ENCODE measurements at regions not wholly inside any gene's neighbourhood (a gene's known extent, or its start where the extent isn't known, plus 50 kb on each side); places are given as distances from the start of the nearest gene placed in this dataset.

GRCh38 chr7:68200051-68200670 lies 1203.5 kb downstream of the TYW1 start:
- no peak for DNase-seq
- no peak overlapping the region for H3K4me3 ChIP-seq
- 69 to 79% (median 72%) methylated on average over 12 of the region's 12 CpGs for WGBS, 5 donors
- TF ChIP-seq POLR2AphosphoS5 (IDR thresholded peaks at IDR 0.05) (no peak), EP300 (IDR thresholded peaks at IDR 0.05) (no peak)
- H3K9me3 ChIP-seq, result peaks cover 0 to 13% (median 4%) of the 10 kb centered on the region in 4 donors
- intact Hi-C loops (cut with DNase I; ENCODE audit: low total_unique reads), result no loop called here
- H3K4me1 ChIP-seq, result no peaks in the 10 kb centered on the region
- no peaks in the 10 kb centered on the region for H3K36me3 ChIP-seq
- H3K27me3 ChIP-seq, result no peaks in the 10 kb centered on the region
- no peak overlapping the region for H3K27ac ChIP-seq

DNA sequence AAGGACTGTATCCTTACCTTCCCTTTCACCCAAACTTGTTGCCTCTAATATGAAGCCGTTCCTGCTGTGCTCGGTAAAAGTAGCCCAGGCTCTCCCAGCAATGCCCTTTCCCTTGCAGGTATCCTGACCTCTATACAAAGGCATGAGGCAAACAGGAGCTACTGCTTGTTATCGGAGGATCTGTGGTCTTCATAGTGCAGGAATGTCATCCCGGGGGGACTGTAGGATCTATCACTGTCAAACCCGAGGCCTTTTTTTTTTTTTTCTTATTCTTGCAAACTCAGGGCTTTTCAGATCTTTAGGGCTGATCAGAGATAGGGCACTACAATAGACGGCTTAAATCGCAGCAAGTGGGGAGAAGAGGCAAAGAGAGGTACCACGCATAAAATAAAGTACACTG lies 1206.6 kb downstream of the TYW1 start:
- intact Hi-C loops (cut with DNase I; ENCODE audit: low total_unique reads), result no loop called here
- 27 to 49% (median 37%) methylated on average over 8 of the region's 8 CpGs for WGBS, 5 donors
- H3K4me3 ChIP-seq, result no peak overlapping the region
- no peaks in the 10 kb centered on the region for H3K36me3 ChIP-seq
- no peak for DNase-seq
- no peaks in the 10 kb centered on the region for H3K4me1 ChIP-seq
- TF ChIP-seq, protein P1, sequence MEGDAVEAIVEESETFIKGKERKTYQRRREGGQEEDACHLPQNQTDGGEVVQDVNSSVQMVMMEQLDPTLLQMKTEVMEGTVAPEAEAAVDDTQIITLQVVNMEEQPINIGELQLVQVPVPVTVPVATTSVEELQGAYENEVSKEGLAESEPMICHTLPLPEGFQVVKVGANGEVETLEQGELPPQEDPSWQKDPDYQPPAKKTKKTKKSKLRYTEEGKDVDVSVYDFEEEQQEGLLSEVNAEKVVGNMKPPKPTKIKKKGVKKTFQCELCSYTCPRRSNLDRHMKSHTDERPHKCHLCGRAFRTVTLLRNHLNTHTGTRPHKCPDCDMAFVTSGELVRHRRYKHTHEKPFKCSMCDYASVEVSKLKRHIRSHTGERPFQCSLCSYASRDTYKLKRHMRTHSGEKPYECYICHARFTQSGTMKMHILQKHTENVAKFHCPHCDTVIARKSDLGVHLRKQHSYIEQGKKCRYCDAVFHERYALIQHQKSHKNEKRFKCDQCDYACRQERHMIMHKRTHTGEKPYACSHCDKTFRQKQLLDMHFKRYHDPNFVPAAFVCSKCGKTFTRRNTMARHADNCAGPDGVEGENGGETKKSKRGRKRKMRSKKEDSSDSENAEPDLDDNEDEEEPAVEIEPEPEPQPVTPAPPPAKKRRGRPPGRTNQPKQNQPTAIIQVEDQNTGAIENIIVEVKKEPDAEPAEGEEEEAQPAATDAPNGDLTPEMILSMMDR (IDR thresholded peaks at IDR 0.05), result no peak
- no peak for TF ChIP-seq EP300 (IDR thresholded peaks at IDR 0.05)
- TF ChIP-seq POLR2A (IDR thresholded peaks at IDR 0.05), result no peak
- TF ChIP-seq POLR2AphosphoS5 (IDR thresholded peaks at IDR 0.05), result no peak
- H3K27me3 ChIP-seq, result no peaks in the 10 kb centered on the region
- peaks cover 0 to 24% (median 9%) of the 10 kb centered on the region in 4 donors for H3K9me3 ChIP-seq
- H3K27ac ChIP-seq, result no peak overlapping the region

DNA sequence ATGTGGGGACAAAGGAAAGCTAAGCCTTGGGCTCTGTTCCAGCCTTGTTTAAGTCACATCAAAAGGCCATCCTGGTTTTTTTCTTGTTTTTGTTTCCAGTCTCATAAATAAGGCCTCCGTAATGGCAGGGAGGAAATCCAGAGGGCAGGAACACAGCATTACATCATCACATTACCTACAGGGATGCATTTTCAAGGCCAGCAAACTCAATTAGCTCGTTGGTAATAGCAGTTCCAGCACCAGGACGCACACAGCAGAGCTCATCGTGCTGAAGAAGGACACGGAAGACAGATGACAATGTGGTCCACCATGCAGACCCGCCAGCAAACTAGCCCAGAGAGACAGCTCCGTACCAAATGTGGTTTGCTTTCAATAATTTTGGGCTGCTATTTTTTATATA lies 1209.2 kb downstream of the TYW1 start:
- no peak for TF ChIP-seq POLR2A (IDR thresholded peaks at IDR 0.05)
- 53 to 84% (median 72%) methylated on average over 7 of the region's 7 CpGs for WGBS, 5 donors
- intact Hi-C loops (cut with DNase I; ENCODE audit: low total_unique reads), result no loop called here
- H3K4me1 ChIP-seq, result no peaks in the 10 kb centered on the region
- no peak overlapping the region for H3K4me3 ChIP-seq
- peaks cover 0 to 24% (median 9%) of the 10 kb centered on the region in 4 donors for H3K9me3 ChIP-seq
- peak in 1 of 2 donors; percentile 17 for DNase-seq
- H3K27me3 ChIP-seq, result no peaks in the 10 kb centered on the region
- H3K27ac ChIP-seq, result no peak overlapping the region
- no peaks in the 10 kb centered on the region for H3K36me3 ChIP-seq

- Histone ChIP-seq H3K4me3 (no peak overlapping the region), H3K9me3 (peaks cover 0 to 24% (median 9%) of the 10 kb centered on the region in 4 donors), H3K36me3 (no peaks in the 10 kb centered on the region), H3K4me1 (no peaks in the 10 kb centered on the region), H3K27ac (no peak overlapping the region), H3K27me3 (no peaks in the 10 kb centered on the region)
- no peak for DNase-seq
- no peak for TF ChIP-seq EP300 (IDR thresholded peaks at IDR 0.05)
- no peak for TF ChIP-seq POLR2AphosphoS5 (IDR thresholded peaks at IDR 0.05)
- TF ChIP-seq POLR2A (IDR thresholded peaks at IDR 0.05), result no peak
- TF ChIP-seq, protein P1 (IDR thresholded peaks at IDR 0.05), result no peak
- intact Hi-C loops (cut with DNase I; ENCODE audit: low total_unique reads), result no loop called here
- WGBS, 5 donors, result 84 to 93% (median 91%) methylated on average over 7 to 11 of the region's 11 CpGs
Measured at GRCh38 chr7:68206946-68207485, 1210.4 kb downstream of the TYW1 start.

GRCh38 chr7:68207676-68208075 lies 1211.0 kb downstream of the TYW1 start:
- WGBS, 5 donors, result 79 to 98% (median 95%) methylated on average over 8 of the region's 8 CpGs
- H3K4me3 ChIP-seq, result no peak overlapping the region
- intact Hi-C loops (cut with DNase I; ENCODE audit: low total_unique reads), result no loop called here
- DNase-seq, result no peak
- H3K9me3 ChIP-seq, result peaks cover 0 to 25% (median 9%) of the 10 kb centered on the region in 4 donors
- no peaks in the 10 kb centered on the region for H3K27me3 ChIP-seq
- H3K4me1 ChIP-seq, result no peaks in the 10 kb centered on the region
- no peak overlapping the region for H3K27ac ChIP-seq
- H3K36me3 ChIP-seq, result no peaks in the 10 kb centered on the region
- TF ChIP-seq POLR2A (IDR thresholded peaks at IDR 0.05) (no peak), POLR2AphosphoS5 (IDR thresholded peaks at IDR 0.05) (no peak), EP300 (IDR thresholded peaks at IDR 0.05) (no peak)
- TF ChIP-seq, protein P1 (IDR thresholded peaks at IDR 0.05), result no peak
